NB4 (cell line): ENCODE measurements at regions not wholly inside any gene's neighbourhood (a gene's known extent, or its start where the extent isn't known, plus 50 kb on each side); places are given as distances from the start of the nearest gene placed in this dataset.

ENCODE experiments used
- DNase-seq: peaks from one replicate; pipeline ENCODE4 v3.0.0; 2010; ENCODE audit warnings: low read depth
- H3K4me3 ChIP-seq: one replicate; pipeline ENCODE4 v1.5.1; 2011; ENCODE audit warnings: mild to moderate bottlenecking, low read depth, low read length, moderate library complexity
- MYC ChIP-seq: IDR thresholded peaks from 2 replicates; pipeline ENCODE4 v1.6.1; 2011; ENCODE audit warnings: low read depth, low read length
- POLR2A ChIP-seq: IDR thresholded peaks from 2 replicates; pipeline ENCODE4 v1.6.1; 2011; ENCODE audit warnings: mild to moderate bottlenecking; ENCODE audit not compliant: insufficient read length; ENCODE audit errors: extremely low read depth
- TF ChIP-seq, protein P1 (sequence below): IDR thresholded peaks from one replicate; pipeline ENCODE4 v1.5.1; 2012; ENCODE audit warnings: low read depth, low read length
- TF ChIP-seq, protein P2 (sequence below): IDR thresholded peaks from 2 replicates; pipeline ENCODE4 v1.6.1; 2011; ENCODE audit warnings: low read depth, low read length

DNA sequence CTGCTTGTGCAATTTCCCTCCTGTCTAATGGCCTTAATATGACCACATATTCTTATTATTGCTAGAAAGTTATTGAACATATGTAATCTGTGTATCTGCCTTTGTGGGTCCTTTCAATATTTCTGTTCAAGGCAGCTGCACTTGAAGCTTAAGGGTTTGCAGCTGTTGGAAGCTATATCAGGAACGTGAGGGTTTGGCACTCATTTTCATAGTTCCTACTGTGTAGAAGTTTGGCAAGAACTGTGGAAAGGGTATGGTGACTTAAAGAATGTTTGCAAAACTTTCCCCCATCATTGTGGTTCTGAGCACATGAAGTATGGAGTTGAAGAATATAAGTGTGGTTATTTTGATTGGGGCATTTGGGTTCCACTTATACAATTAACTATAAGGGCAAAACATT, 144.7 kb upstream of the SEMA3A start:
- no peak for DNase-seq

DNA sequence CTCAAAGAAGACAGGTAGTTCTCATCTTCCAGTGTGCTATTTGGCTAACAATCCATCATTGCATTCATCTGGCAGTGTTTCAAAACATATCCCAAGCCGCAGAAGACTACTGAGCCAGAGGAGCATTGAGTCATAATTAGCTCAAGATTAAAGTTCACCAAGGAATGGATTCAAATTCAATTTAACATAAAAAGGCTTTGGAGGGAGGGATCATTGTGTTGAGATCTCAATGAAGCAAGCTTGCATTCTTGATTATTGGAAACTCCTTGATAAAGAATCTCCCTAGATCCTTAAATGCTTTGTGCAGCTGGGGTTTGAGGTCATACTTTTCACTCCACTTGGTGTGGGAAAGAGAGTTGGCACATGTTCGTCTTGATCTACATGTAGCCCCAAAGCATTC, 142.8 kb upstream of the SEMA3A start:
- no peak overlapping the region for H3K4me3 ChIP-seq
- DNase-seq = no peak
- TF ChIP-seq, protein P1, sequence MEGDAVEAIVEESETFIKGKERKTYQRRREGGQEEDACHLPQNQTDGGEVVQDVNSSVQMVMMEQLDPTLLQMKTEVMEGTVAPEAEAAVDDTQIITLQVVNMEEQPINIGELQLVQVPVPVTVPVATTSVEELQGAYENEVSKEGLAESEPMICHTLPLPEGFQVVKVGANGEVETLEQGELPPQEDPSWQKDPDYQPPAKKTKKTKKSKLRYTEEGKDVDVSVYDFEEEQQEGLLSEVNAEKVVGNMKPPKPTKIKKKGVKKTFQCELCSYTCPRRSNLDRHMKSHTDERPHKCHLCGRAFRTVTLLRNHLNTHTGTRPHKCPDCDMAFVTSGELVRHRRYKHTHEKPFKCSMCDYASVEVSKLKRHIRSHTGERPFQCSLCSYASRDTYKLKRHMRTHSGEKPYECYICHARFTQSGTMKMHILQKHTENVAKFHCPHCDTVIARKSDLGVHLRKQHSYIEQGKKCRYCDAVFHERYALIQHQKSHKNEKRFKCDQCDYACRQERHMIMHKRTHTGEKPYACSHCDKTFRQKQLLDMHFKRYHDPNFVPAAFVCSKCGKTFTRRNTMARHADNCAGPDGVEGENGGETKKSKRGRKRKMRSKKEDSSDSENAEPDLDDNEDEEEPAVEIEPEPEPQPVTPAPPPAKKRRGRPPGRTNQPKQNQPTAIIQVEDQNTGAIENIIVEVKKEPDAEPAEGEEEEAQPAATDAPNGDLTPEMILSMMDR = no peak

More for the DNA sequence above, 144.7 kb upstream of the SEMA3A start:
- H3K4me3 ChIP-seq = no peak overlapping the region
- TF ChIP-seq MYC (no peak), POLR2A (no peak)
- TF ChIP-seq, protein P2, sequence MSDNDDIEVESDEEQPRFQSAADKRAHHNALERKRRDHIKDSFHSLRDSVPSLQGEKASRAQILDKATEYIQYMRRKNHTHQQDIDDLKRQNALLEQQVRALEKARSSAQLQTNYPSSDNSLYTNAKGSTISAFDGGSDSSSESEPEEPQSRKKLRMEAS = no peak
- TF ChIP-seq, protein P1 = no peak

DNA sequence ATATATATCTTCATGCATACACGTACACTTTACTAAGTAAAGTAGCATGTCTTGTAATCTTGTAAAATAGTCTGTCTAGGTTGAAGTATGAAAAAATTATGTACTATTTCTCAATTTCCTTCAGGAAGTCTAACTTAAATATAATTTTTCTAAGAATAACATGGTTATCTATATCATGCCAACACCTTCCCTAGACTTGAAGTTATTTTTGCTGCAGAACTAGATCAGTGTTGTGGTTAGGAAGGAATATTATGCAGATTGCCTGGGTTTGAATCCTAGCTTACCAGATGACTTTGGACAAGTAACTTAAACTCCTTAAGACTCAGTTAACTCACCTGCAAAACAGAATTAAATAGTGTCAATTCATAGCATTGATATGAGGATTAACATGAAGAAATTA, 142.2 kb upstream of the SEMA3A start:
- DNase-seq = no peak
- no peak overlapping the region for H3K4me3 ChIP-seq
- TF ChIP-seq, protein P2 = no peak
- TF ChIP-seq POLR2A = no peak
- TF ChIP-seq, protein P1 = no peak

DNA sequence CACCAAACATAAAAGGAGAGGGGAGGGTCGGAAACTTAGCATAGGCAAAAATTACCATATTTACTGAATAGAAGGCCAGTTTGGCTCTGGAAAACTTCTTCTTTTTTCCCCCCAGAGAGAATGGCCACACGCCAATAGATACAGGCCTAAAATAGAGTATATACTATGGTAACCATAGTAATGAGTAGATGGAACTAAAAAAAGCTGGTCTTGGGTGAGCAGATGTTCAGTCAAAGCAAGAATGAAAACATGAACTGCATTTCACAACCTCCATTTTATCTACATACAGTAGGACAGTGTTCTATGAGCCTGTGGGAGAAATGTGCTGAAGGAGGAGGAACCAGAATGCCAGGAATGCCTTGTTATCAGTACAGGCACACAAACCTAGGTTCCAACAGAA, 141.7 kb upstream of the SEMA3A start:
- TF ChIP-seq, protein P2 = no peak
- TF ChIP-seq MYC (no peak), POLR2A (no peak)
- TF ChIP-seq, protein P1 = no peak
- no peak for DNase-seq
- H3K4me3 ChIP-seq = no peak overlapping the region

DNA sequence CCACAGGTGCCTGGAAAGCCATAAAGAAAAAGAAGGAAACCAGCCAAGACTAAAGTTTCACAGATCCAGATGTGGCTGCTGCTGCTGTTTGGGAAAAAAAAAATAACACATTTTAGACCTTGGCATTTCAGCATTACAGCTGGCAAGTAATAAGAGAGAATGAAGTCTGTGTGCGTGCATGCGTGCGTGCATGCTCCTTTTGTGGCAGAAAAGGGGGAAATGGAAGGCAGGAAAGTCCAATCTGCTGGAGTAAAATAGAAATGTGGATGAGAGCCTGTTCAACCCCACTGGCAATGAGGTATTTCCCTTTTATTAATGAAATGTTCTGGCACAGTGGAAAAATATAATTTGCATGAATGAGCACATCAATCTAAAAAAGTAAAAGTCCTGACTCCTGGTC, 137.0 kb upstream of the SEMA3A start:
- TF ChIP-seq, protein P1 = no peak
- TF ChIP-seq MYC = no peak
- TF ChIP-seq, protein P2 = no peak
- no peak for TF ChIP-seq POLR2A
- no peak overlapping the region for H3K4me3 ChIP-seq
- DNase-seq = no peak

DNA sequence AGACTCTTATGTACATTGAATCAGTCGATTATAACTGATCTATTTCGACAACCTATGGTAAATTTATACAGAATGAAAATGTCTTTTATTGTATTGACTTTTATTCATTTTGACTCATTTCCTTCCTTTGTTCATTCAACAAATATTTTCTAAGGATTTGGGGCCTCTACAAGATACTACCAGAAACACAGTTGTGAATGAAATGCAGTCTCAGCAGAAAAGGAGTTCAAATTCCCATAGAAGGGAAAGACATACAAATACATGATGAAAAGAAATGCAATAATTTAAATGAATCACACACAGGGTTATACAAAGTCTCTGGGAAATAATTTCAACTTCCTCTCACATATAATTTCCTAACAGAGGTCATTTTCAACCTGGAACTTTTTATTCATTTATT, 134.0 kb upstream of the SEMA3A start:
- TF ChIP-seq, protein P1 = no peak
- TF ChIP-seq POLR2A = no peak
- TF ChIP-seq, protein P2 = no peak
- no peak for TF ChIP-seq MYC
- H3K4me3 ChIP-seq = no peak overlapping the region
- DNase-seq = no peak
